DND-41 (cell line): ENCODE measurements at regions not wholly inside any gene's neighbourhood (a gene's known extent, or its start where the extent isn't known, plus 50 kb on each side); places are given as distances from the start of the nearest gene placed in this dataset.

Experiments
- CTCF ChIP-seq: IDR thresholded peaks from 2 replicates; pipeline ENCODE4 v1.5.1; 2012; ENCODE audit warnings: borderline replicate concordance, low read length, moderate library complexity, mild to moderate bottlenecking; ENCODE audit not compliant: poor library complexity, severe bottlenecking; ENCODE audit errors: extremely low read depth
- EZH2 ChIP-seq: IDR thresholded peaks from 3 replicates; pipeline ENCODE4 v1.6.1; 2012; ENCODE audit warnings: borderline replicate concordance, low read depth, mild to moderate bottlenecking, moderate library complexity, low read length, inconsistent platforms; ENCODE audit not compliant: severe bottlenecking

GRCh38 chr12:127074161-127074560 is 1192.8 kb upstream of the TMEM132C start:
- TF ChIP-seq CTCF, result no peak
- TF ChIP-seq EZH2, result no peak
